WERI-Rb-1 (cell line): ENCODE measurements at regions not wholly inside any gene's neighbourhood (a gene's known extent, or its start where the extent isn't known, plus 50 kb on each side); places are given as distances from the start of the nearest gene placed in this dataset.

Experiments
- DNase-seq: peaks from one replicate; pipeline ENCODE4 v3.0.0-alpha.2; 2020
- H3K27ac ChIP-seq: fragments of 250-450 bp; sonication (Bioruptor Pico); 2 replicates; pipeline ENCODE4 v1.5.1; 2020; ENCODE audit warnings: mild to moderate bottlenecking, moderate library complexity
- H3K27me3 ChIP-seq: fragments of 250-450 bp; sonication (Bioruptor Pico); 2 replicates; pipeline ENCODE4 v1.5.1; 2021; ENCODE audit warnings: mild to moderate bottlenecking, low read depth, moderate library complexity; ENCODE audit not compliant: insufficient read depth, severe bottlenecking
- H3K36me3 ChIP-seq: fragments of 250-450 bp; sonication (Bioruptor Pico); 2 replicates; pipeline ENCODE4 v1.5.1; 2020; ENCODE audit warnings: mild to moderate bottlenecking, moderate library complexity
- H3K4me3 ChIP-seq: 2 replicates; pipeline ENCODE4 v1.5.1; 2011; ENCODE audit warnings: low read depth, mild to moderate bottlenecking, control low read depth, low read length
- H3K9me3 ChIP-seq: fragments of 250-450 bp; sonication (Bioruptor Pico); 2 replicates; pipeline ENCODE4 v1.5.1; 2021; ENCODE audit warnings: mild to moderate bottlenecking, moderate library complexity; ENCODE audit not compliant: severe bottlenecking
- TF ChIP-seq, protein P1 (sequence below): IDR thresholded peaks from 2 replicates; pipeline ENCODE4 v1.5.1; 2011; ENCODE audit warnings: low read depth, mild to moderate bottlenecking, control low read depth, inconsistent platforms, low read length

DNA sequence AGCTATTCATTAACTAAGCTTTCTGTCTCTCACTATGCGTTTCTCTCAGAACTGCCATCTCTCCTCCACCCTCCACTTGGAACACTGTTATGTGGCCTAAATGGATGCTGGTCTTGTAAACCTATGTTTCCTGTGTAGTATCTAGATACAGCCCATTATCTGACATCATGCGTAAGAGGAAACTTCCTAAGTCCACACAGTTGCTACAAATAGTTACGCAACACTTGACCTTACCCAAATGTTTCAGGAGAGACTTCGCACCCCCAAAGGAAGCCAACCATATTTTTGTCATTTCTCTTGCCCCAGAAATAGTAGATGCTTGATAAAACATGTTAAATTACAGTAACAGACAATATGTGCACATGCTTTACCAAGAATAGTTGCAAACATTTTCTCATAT is 87.2 kb upstream of the TPRG1 start:
- H3K36me3 ChIP-seq, result no peaks in the 10 kb centered on the region
- TF ChIP-seq, protein P1, sequence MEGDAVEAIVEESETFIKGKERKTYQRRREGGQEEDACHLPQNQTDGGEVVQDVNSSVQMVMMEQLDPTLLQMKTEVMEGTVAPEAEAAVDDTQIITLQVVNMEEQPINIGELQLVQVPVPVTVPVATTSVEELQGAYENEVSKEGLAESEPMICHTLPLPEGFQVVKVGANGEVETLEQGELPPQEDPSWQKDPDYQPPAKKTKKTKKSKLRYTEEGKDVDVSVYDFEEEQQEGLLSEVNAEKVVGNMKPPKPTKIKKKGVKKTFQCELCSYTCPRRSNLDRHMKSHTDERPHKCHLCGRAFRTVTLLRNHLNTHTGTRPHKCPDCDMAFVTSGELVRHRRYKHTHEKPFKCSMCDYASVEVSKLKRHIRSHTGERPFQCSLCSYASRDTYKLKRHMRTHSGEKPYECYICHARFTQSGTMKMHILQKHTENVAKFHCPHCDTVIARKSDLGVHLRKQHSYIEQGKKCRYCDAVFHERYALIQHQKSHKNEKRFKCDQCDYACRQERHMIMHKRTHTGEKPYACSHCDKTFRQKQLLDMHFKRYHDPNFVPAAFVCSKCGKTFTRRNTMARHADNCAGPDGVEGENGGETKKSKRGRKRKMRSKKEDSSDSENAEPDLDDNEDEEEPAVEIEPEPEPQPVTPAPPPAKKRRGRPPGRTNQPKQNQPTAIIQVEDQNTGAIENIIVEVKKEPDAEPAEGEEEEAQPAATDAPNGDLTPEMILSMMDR, result no peak
- no peak for DNase-seq
- H3K27me3 ChIP-seq, result no peaks in the 10 kb centered on the region
- H3K4me3 ChIP-seq, result no peak overlapping the region
- no peaks in the 10 kb centered on the region for H3K9me3 ChIP-seq
- H3K27ac ChIP-seq, result no peak overlapping the region

DNA sequence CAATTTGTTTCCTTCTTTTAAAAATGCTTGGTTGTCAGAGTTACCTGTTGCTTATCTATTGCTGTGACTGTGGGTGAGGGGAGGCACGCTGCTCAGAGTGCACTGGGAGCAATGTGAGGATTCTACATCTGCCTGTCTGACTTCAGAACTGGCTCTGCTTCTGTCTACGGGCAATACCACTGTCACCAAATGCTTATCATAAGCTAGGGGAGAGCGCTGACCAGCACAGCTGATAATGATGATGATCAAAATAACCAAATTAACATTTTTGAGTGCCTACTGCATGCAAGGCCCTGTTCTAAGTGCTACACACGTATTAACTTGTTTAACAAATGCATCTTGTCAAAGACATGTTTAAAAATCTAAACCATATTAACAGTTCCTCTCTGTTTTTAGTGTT is 79.2 kb upstream of the TPRG1 start:
- Histone ChIP-seq H3K27me3 (no peaks in the 10 kb centered on the region), H3K4me3 (no peak overlapping the region), H3K27ac (no peak overlapping the region), H3K9me3 (no peaks in the 10 kb centered on the region), H3K36me3 (no peaks in the 10 kb centered on the region)
- no peak for DNase-seq
- TF ChIP-seq, protein P1, result no peak

DNA sequence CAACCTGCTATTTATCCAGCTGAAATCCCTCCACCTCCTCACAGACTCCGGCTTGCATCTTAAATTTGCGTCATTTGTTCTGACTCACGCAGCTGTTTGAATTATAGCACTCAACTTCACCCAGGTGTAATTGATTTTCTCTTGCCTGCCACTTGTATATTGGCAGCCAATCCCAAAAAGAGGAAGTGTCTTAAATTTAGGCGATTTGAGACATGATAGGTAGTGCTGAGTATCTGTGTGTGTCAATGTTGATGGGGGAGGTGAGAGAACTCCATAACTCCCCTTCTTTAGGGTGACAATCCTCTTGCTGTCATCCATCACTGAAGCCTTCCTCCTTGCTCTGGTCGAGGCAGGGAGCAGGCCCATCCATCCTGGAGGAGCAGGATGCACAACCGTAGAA is 77.2 kb upstream of the TPRG1 start:
- H3K4me3 ChIP-seq, result no peak overlapping the region
- H3K9me3 ChIP-seq, result no peaks in the 10 kb centered on the region

DNA sequence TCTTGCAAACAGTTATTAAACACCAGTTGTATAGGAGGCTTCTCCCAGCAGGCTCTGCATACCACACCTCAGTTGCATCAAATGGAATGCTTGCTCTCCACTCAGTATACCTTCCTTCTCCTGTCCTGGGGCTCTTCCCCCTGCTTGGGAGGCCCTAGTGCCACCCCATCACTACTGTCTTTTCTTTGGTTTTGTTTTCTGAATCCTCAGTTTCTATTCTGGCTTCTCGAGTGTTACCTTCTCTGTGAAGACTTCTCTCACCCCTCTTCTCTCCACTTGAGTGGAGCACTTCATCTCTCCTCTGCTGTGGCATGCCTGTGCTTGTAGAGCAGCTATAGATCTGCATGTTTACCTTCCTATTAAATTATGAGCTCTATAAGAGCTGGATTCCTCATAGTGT is 75.7 kb upstream of the TPRG1 start:
- Histone ChIP-seq H3K36me3 (no peaks in the 10 kb centered on the region), H3K27ac (no peak overlapping the region), H3K4me3 (no peak overlapping the region), H3K9me3 (no peaks in the 10 kb centered on the region), H3K27me3 (no peaks in the 10 kb centered on the region)
- TF ChIP-seq, protein P1, result no peak
- DNase-seq, result no peak

More for the DNA sequence above, 77.2 kb upstream of the TPRG1 start:
- DNase-seq, result no peak
- Histone ChIP-seq H3K27me3 (no peaks in the 10 kb centered on the region), H3K36me3 (no peaks in the 10 kb centered on the region), H3K27ac (no peak overlapping the region)
- TF ChIP-seq, protein P1, result no peak

DNA sequence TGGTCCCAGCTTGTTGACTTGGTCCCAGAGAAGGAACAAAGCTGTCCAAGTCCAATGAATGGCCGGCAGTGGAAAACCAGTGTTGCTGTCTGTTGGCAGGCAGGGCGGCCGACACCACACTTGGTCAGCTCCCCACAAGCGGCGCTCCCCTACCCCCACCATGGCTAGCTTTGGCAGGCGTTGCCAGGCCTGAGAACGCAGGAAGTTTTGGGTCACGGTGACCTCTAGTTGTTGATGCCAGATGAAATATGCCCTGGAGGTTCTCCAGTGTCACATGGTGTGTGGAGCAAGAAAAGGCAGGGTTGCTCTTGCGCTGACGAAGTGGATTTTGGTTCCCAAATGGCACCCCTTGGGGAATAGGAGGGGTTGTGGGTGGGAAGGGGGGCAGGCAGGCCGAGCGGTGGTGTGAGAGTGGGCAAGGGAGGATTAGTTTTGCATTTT is 72.7 kb upstream of the TPRG1 start:
- H3K4me3 ChIP-seq, result no peak overlapping the region
- no peaks in the 10 kb centered on the region for H3K27me3 ChIP-seq
- no peak overlapping the region for H3K27ac ChIP-seq
- H3K9me3 ChIP-seq, result no peaks in the 10 kb centered on the region
- no peak for DNase-seq
- H3K36me3 ChIP-seq, result no peaks in the 10 kb centered on the region
- TF ChIP-seq, protein P1, result no peak

DNA sequence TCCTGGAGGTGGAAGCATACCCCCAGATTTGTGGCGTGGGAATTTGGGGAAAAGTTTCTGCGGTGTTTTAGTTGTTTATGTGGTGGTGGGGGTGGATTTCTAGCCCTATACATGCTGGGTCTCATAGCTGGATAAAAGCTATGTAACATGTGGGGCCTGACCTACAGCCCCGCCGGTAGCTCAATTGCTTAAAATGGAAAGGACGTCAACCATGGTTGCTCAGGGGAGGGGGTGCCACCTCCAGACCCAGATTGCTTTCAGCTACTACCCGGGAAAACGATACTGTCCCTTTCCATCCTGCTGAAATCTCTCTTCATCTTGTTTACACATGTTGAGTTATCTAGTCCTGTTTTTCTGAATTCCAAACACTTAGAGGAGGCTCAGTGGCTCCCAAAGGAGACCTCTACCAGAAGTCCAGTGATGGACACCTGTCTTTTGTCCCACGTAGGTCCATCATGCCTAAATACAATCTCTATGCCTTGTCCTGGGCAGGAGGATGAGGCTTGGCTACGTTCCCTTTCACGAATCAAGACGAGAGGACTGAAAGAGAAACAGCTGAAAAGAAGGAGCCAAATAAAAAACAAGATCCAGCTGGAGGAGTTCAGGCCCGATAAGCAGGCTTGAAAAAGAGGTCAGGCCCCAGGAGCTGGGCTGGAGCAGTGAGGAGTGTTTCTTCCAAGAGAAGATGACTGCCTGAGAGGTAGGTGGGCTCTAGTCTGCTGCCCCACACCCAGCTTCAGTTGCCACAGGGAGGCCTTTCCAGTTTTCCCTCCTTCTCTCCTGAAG is 72.1 kb upstream of the TPRG1 start:
- H3K36me3 ChIP-seq, result no peaks in the 10 kb centered on the region
- H3K9me3 ChIP-seq, result no peaks in the 10 kb centered on the region
- no peak for DNase-seq
- H3K4me3 ChIP-seq, result no peak overlapping the region
- no peak overlapping the region for H3K27ac ChIP-seq
- TF ChIP-seq, protein P1, result no peak
- no peaks in the 10 kb centered on the region for H3K27me3 ChIP-seq
